GM12878 (cell line): ENCODE measurements at regions not wholly inside any gene's neighbourhood (a gene's known extent, or its start where the extent isn't known, plus 50 kb on each side); places are given as distances from the start of the nearest gene placed in this dataset.

ENCODE experiments used
- ATAC-seq: fragments of 200-7000 bp; cut with Tn5 transposase; 3 replicates; pipeline ENCODE4 v1.9.1; 2020; ENCODE audit warnings: mild to moderate bottlenecking, moderate library complexity
- BruUV-seq: library from RNA; stranded (reverse); fragments of 400-500 nt; replicated peaks from 2 replicates; lab custom pipeline; 2021; lab: Mats Ljungman, UMichigan
- CTCF ChIA-PET: fragments of 300-600 bp; sonication (Branson Sonifier 250); formaldehyde crosslinking; extraction: SDS; loops from one replicate; lab custom pipeline; 2021; ENCODE audit warnings: inconsistent platforms; lab: Yijun Ruan, JAX
- POLR2A ChIA-PET: fragments of 350-600 bp; formaldehyde crosslinking; extraction: SDS; loops from one replicate; lab custom pipeline; 2021; ENCODE audit warnings: inconsistent platforms; lab: Charles Lee
- RAD21 ChIA-PET: fragments of 300-600 bp; sonication (Branson Sonifier 250); formaldehyde crosslinking; loops from one replicate; lab custom pipeline; 2023; ENCODE audit warnings: antibody characterized with exemption; ENCODE audit not compliant: unreplicated experiment; lab: Charles Lee
- SMC1A ChIA-PET: fragments of 300-600 bp; sonication (Branson Sonifier 250); formaldehyde crosslinking; loops from one replicate; lab custom pipeline; 2023; ENCODE audit not compliant: unreplicated experiment, uncharacterized antibody; lab: Charles Lee
- DNase-seq: peaks from one replicate; pipeline ENCODE4 v3.0.0-alpha.2; 2011; ENCODE audit warnings: low read depth, low spot score
- FAIRE-seq: peaks from 3 replicates; lab custom pipeline; 2011; peaks lifted over from hg19 to GRCh38; lab: Jason Lieb, UNC
- H2AFZ ChIP-seq: 2 replicates; pipeline ENCODE4 v1.6.0; 2011; ENCODE audit warnings: low read depth, low read length, control low read depth; ENCODE audit not compliant: control insufficient read depth
- H3K27ac ChIP-seq: 2 replicates; pipeline ENCODE4 v1.5.1; 2011; ENCODE audit warnings: control low read depth; ENCODE audit not compliant: control insufficient read depth, insufficient read depth
- H3K27me3 ChIP-seq, 2 experiments: replicated peaks in 1 of 2; 2 replicates each; pipeline versions ENCODE4 v1.6.0 to v1.6.1; 2011; ENCODE audit warnings: low read length in 1 of 2; ENCODE audit not compliant: control insufficient read depth in 2 of 2, insufficient read depth in 2 of 2
- H3K36me3 ChIP-seq, 2 experiments: 2 replicates each; pipeline ENCODE4 v1.5.1; 2011; ENCODE audit warnings: low read length in 1 of 2; ENCODE audit not compliant: control insufficient read depth in 2 of 2, insufficient read depth in 2 of 2
- H3K4me1 ChIP-seq: 2 replicates; pipeline ENCODE4 v1.6.1; 2011; ENCODE audit warnings: mild to moderate bottlenecking, low read length, moderate library complexity, mixed read lengths; ENCODE audit not compliant: control insufficient read depth, insufficient read depth
- H3K4me2 ChIP-seq: 2 replicates; pipeline ENCODE4 v1.6.0; 2011; ENCODE audit warnings: control low read depth; ENCODE audit not compliant: control insufficient read depth, insufficient read depth
- H3K4me3 ChIP-seq: fragments of 200-600 bp; sonication (generic); 2 replicates; pipeline ENCODE4 v1.5.1; 2016
- H3K79me2 ChIP-seq: 2 replicates; pipeline ENCODE4 v1.6.0; 2011; ENCODE audit warnings: low read length; ENCODE audit not compliant: control insufficient read depth, insufficient read depth
- H3K9ac ChIP-seq: 2 replicates; pipeline ENCODE4 v1.8.0; 2011; ENCODE audit warnings: low read length, control low read depth, mixed read lengths; ENCODE audit not compliant: control insufficient read depth, insufficient read depth
- H3K9me3 ChIP-seq: replicated peaks from 3 replicates; pipeline ENCODE4 v1.5.1; 2011; ENCODE audit warnings: mild to moderate bottlenecking, low read length; ENCODE audit not compliant: control insufficient read depth, insufficient read depth
- H4K20me1 ChIP-seq: 2 replicates; pipeline ENCODE4 v1.6.0; 2011; ENCODE audit not compliant: control insufficient read depth, insufficient read depth
- ATF2 ChIP-seq: IDR thresholded peaks from 2 replicates; pipeline ENCODE4 v1.6.1; 2012; ENCODE audit warnings: low read length, inconsistent platforms
- CEBPB ChIP-seq, 2 experiments: fragments of 150-350 bp in 1 of 2; IDR thresholded peaks; 2 replicates each; pipeline ENCODE4 v1.6.1; 2012 to 2014; ENCODE audit warnings: low read depth in 2 of 2, low read length in 2 of 2, borderline replicate concordance in 1 of 2, inconsistent platforms in 1 of 2
- CTCF ChIP-seq, 3 experiments: IDR thresholded peaks in 2 of 3; conservative IDR thresholded peaks in 1 of 3; 2 replicates each; pipeline ENCODE4 v1.5.1; 2011; ENCODE audit warnings: low read depth in 3 of 3, low read length in 3 of 3, mild to moderate bottlenecking in 3 of 3, control low read depth in 2 of 3, moderate library complexity in 2 of 3, inconsistent platforms in 1 of 3, mixed read lengths in 1 of 3; ENCODE audit not compliant: control insufficient read depth in 2 of 3, insufficient read depth in 1 of 3; ENCODE audit errors: extremely low read depth in 1 of 3
- EP300 ChIP-seq, 2 experiments: fragments of 150-350 bp in 1 of 2; IDR thresholded peaks; 2 replicates each; pipeline ENCODE4 v1.6.1; 2011 to 2012; ENCODE audit warnings: low read depth in 2 of 2, low read length in 2 of 2, borderline replicate concordance in 1 of 2, improper control_type of control experiment in 1 of 2, inconsistent platforms in 1 of 2; ENCODE audit not compliant: control insufficient read depth in 1 of 2
- ETV6 ChIP-seq, 2 experiments: fragments of 450-650 bp in 1 of 2; IDR thresholded peaks in 1 of 2; conservative IDR thresholded peaks in 1 of 2; 2 replicates each; pipeline ENCODE4 v1.6.1; 2014; ENCODE audit warnings: antibody characterized with exemption in 1 of 2, borderline replicate concordance in 1 of 2, low read depth in 1 of 2, mild to moderate bottlenecking in 1 of 2, moderate library complexity in 1 of 2
- FOS ChIP-seq: IDR thresholded peaks from 3 replicates; pipeline ENCODE4 v1.6.1; 2011; ENCODE audit warnings: borderline replicate concordance; ENCODE audit not compliant: insufficient read length; ENCODE audit errors: extremely low read depth
- IRF5 ChIP-seq: fragments of 450-650 bp; IDR thresholded peaks from 2 replicates; pipeline ENCODE4 v1.6.1; 2017; ENCODE audit warnings: borderline replicate concordance
- JUNB ChIP-seq: IDR thresholded peaks from 2 replicates; pipeline ENCODE4 v1.6.1; 2016; ENCODE audit warnings: antibody characterized with exemption, mild to moderate bottlenecking
- MEF2A ChIP-seq: IDR thresholded peaks from 2 replicates; pipeline ENCODE4 v1.6.1; 2011; ENCODE audit warnings: low read depth, mild to moderate bottlenecking, low read length, moderate library complexity; ENCODE audit not compliant: insufficient read depth
- MEF2B ChIP-seq: fragments of 450-650 bp; IDR thresholded peaks from 2 replicates; pipeline ENCODE4 v1.6.1; 2018; ENCODE audit warnings: mild to moderate bottlenecking, moderate library complexity; ENCODE audit not compliant: partially characterized antibody, poor library complexity, severe bottlenecking
- RUNX3 ChIP-seq: IDR thresholded peaks from 2 replicates; pipeline ENCODE4 v1.6.1; 2012; ENCODE audit warnings: low read length, inconsistent platforms
- SIX5 ChIP-seq: IDR thresholded peaks from 2 replicates; pipeline ENCODE4 v1.6.1; 2011; ENCODE audit warnings: mild to moderate bottlenecking, low read depth, low read length, moderate library complexity; ENCODE audit not compliant: severe bottlenecking
- SREBF2 ChIP-seq: IDR thresholded peaks from 2 replicates; pipeline ENCODE4 v1.6.1; 2012; ENCODE audit warnings: mild to moderate bottlenecking, low read length
- SUPT20H ChIP-seq: IDR thresholded peaks from 2 replicates; pipeline ENCODE4 v1.6.1; 2011; ENCODE audit warnings: low read depth, mild to moderate bottlenecking, low read length, moderate library complexity, borderline replicate concordance; ENCODE audit not compliant: control insufficient read depth
- TCF3 ChIP-seq: IDR thresholded peaks from 2 replicates; pipeline ENCODE4 v1.6.1; 2012; ENCODE audit warnings: low read depth, mild to moderate bottlenecking, low read length, borderline replicate concordance; ENCODE audit not compliant: insufficient read depth
- WGBS: methylation state at CpG from one replicate; pipeline ENCODE4 v1.1.6; 2016; ENCODE audit warnings: low lambda C conversion rate; ENCODE audit not compliant: insufficient replicate concordance, insufficient coverage; ENCODE audit errors: missing lambda C conversion rate; 5-methylcytosine and 5-hydroxymethylcytosine counted together
- in situ Hi-C: fragments of 300-500 bp; cut with MboI; formaldehyde crosslinking; loops from 9 replicates; pipeline ENCODE4 v1.14.3; 2018; ENCODE audit warnings: mixed read lengths
- intact Hi-C: fragments of 100-400 bp; cut with micrococcal nuclease; formaldehyde crosslinking; loops from one replicate; pipeline ENCODE4 v1.14.2; 2022; ENCODE audit not compliant: unreplicated experiment

- Histone ChIP-seq H3K27ac (no peak overlapping the region), H3K4me1 (no peaks in the 10 kb centered on the region), H3K9me3 (no peaks in the 10 kb centered on the region), H3K4me3 (no peak overlapping the region), H3K27me3 (no peaks in the 10 kb centered on the region), H3K79me2 (no peaks in the 10 kb centered on the region), H2AFZ (no peak overlapping the region), H3K36me3 (no peaks in the 10 kb centered on the region), H3K4me2 (no peak overlapping the region), H4K20me1 (no peaks in the 10 kb centered on the region)
- DNase-seq (no peak), ATAC-seq (no peak)
- in situ Hi-C loops: no loop called here
- 0% methylated on average over 3 of the region's 3 CpGs for WGBS
- BruUV-seq: no TSS peak
- POLR2A ChIA-PET: no interaction called here
- CTCF ChIA-PET: no interaction called here
- intact Hi-C loops: no loop called here
- TF ChIP-seq JUNB (no peak), CTCF (IDR thresholded peaks at IDR 0.05 in 2 of 3, conservative IDR thresholded peaks at IDR 0.05 in 1 of 3; ENCODE audit: control insufficient read depth in 2 of 3, extremely low read depth in 1 of 3, insufficient read depth in 1 of 3, low read depth in 3 of 3, low read length in 3 of 3) (no peak), CEBPB (IDR thresholded peaks at IDR 0.05; ENCODE audit: borderline replicate concordance in 1 of 2, low read depth in 2 of 2, low read length in 2 of 2) (no peak), SUPT20H (no peak), MEF2A (no peak), SIX5 (no peak), ATF2 (no peak), SREBF2 (no peak), TCF3 (no peak), IRF5 (no peak), ETV6 (conservative IDR thresholded peaks at IDR 0.05 in 1 of 2, IDR thresholded peaks at IDR 0.05 in 1 of 2; ENCODE audit: borderline replicate concordance in 1 of 2, low read depth in 1 of 2) (no peak), FOS (no peak), RUNX3 (no peak), EP300 (IDR thresholded peaks at IDR 0.05; ENCODE audit: borderline replicate concordance in 1 of 2, control insufficient read depth in 1 of 2, low read depth in 2 of 2, low read length in 2 of 2) (no peak), MEF2B (no peak)
- TF ChIP-seq, all 136 proteins: peak for 0
- RAD21 ChIA-PET: no interaction called here
- H3K9ac ChIP-seq: no peak overlapping the region
- FAIRE-seq: no peak
- SMC1A ChIA-PET: no interaction called here
Observed at GRCh38 chr5:114207615-114208014, 154.3 kb upstream of the KCNN2 start.
